H1 (cell line): ENCODE measurements at regions not wholly inside any gene's neighbourhood (a gene's known extent, or its start where the extent isn't known, plus 50 kb on each side); places are given as distances from the start of the nearest gene placed in this dataset.

Experiments
- ASH2L ChIP-seq: fragments of 200-600, 300-600 bp; sonication (generic); IDR thresholded peaks from one replicate; pipeline ENCODE4 v1.7.1; 2017; ENCODE audit warnings: low read length
- CHD2 ChIP-seq: IDR thresholded peaks from 2 replicates; pipeline ENCODE4 v1.6.1; 2012; ENCODE audit warnings: low read length, improper control_type of control experiment
- RXRA ChIP-seq: IDR thresholded peaks from 2 replicates; pipeline ENCODE4 v1.6.1; 2011; ENCODE audit warnings: low read depth, mild to moderate bottlenecking, low read length, moderate library complexity; ENCODE audit not compliant: insufficient read depth
- SIN3A ChIP-seq, 2 experiments: IDR thresholded peaks in 1 of 2; conservative IDR thresholded peaks in 1 of 2; 2 replicates each; pipeline ENCODE4 v1.6.1; 2011 to 2012; ENCODE audit warnings: low read length in 2 of 2, improper control_type of control experiment in 1 of 2, low read depth in 1 of 2, mild to moderate bottlenecking in 1 of 2
- SIX5 ChIP-seq: IDR thresholded peaks from 2 replicates; pipeline ENCODE4 v1.6.1; 2011; ENCODE audit warnings: mild to moderate bottlenecking, low read depth, low read length
- SRF ChIP-seq: IDR thresholded peaks from 2 replicates; pipeline ENCODE4 v1.6.1; 2011; ENCODE audit warnings: mild to moderate bottlenecking, low read depth, low read length, moderate library complexity
- SUZ12 ChIP-seq: fragments of 200-600 bp; sonication (generic); IDR thresholded peaks from 2 replicates; pipeline ENCODE4 v1.6.1; 2012; ENCODE audit warnings: mild to moderate bottlenecking, inconsistent platforms, low read length, moderate library complexity, mixed read lengths
- TAF1 ChIP-seq: IDR thresholded peaks from 2 replicates; pipeline ENCODE4 v1.6.1; 2011; ENCODE audit warnings: mild to moderate bottlenecking, low read depth, low read length
- TCF12 ChIP-seq: IDR thresholded peaks from 2 replicates; pipeline ENCODE4 v1.6.1; 2011; ENCODE audit warnings: low read depth, mild to moderate bottlenecking, low read length
- TF ChIP-seq, protein P1 (sequence below): fragments of 300-600 bp; sonication (generic); IDR thresholded peaks from 2 replicates; pipeline ENCODE4 v1.7.1; 2012; ENCODE audit warnings: low read length, moderate library complexity, mild to moderate bottlenecking, inconsistent platforms; ENCODE audit not compliant: insufficient replicate concordance
- TF ChIP-seq, protein P2 (sequence below): IDR thresholded peaks from 2 replicates; pipeline ENCODE4 v1.6.1; 2012; ENCODE audit warnings: low read length, inconsistent platforms

GRCh38 chr4:98803251-98803650 lies 125.7 kb downstream of the EIF4E start (continued):
- TF ChIP-seq, protein P1, sequence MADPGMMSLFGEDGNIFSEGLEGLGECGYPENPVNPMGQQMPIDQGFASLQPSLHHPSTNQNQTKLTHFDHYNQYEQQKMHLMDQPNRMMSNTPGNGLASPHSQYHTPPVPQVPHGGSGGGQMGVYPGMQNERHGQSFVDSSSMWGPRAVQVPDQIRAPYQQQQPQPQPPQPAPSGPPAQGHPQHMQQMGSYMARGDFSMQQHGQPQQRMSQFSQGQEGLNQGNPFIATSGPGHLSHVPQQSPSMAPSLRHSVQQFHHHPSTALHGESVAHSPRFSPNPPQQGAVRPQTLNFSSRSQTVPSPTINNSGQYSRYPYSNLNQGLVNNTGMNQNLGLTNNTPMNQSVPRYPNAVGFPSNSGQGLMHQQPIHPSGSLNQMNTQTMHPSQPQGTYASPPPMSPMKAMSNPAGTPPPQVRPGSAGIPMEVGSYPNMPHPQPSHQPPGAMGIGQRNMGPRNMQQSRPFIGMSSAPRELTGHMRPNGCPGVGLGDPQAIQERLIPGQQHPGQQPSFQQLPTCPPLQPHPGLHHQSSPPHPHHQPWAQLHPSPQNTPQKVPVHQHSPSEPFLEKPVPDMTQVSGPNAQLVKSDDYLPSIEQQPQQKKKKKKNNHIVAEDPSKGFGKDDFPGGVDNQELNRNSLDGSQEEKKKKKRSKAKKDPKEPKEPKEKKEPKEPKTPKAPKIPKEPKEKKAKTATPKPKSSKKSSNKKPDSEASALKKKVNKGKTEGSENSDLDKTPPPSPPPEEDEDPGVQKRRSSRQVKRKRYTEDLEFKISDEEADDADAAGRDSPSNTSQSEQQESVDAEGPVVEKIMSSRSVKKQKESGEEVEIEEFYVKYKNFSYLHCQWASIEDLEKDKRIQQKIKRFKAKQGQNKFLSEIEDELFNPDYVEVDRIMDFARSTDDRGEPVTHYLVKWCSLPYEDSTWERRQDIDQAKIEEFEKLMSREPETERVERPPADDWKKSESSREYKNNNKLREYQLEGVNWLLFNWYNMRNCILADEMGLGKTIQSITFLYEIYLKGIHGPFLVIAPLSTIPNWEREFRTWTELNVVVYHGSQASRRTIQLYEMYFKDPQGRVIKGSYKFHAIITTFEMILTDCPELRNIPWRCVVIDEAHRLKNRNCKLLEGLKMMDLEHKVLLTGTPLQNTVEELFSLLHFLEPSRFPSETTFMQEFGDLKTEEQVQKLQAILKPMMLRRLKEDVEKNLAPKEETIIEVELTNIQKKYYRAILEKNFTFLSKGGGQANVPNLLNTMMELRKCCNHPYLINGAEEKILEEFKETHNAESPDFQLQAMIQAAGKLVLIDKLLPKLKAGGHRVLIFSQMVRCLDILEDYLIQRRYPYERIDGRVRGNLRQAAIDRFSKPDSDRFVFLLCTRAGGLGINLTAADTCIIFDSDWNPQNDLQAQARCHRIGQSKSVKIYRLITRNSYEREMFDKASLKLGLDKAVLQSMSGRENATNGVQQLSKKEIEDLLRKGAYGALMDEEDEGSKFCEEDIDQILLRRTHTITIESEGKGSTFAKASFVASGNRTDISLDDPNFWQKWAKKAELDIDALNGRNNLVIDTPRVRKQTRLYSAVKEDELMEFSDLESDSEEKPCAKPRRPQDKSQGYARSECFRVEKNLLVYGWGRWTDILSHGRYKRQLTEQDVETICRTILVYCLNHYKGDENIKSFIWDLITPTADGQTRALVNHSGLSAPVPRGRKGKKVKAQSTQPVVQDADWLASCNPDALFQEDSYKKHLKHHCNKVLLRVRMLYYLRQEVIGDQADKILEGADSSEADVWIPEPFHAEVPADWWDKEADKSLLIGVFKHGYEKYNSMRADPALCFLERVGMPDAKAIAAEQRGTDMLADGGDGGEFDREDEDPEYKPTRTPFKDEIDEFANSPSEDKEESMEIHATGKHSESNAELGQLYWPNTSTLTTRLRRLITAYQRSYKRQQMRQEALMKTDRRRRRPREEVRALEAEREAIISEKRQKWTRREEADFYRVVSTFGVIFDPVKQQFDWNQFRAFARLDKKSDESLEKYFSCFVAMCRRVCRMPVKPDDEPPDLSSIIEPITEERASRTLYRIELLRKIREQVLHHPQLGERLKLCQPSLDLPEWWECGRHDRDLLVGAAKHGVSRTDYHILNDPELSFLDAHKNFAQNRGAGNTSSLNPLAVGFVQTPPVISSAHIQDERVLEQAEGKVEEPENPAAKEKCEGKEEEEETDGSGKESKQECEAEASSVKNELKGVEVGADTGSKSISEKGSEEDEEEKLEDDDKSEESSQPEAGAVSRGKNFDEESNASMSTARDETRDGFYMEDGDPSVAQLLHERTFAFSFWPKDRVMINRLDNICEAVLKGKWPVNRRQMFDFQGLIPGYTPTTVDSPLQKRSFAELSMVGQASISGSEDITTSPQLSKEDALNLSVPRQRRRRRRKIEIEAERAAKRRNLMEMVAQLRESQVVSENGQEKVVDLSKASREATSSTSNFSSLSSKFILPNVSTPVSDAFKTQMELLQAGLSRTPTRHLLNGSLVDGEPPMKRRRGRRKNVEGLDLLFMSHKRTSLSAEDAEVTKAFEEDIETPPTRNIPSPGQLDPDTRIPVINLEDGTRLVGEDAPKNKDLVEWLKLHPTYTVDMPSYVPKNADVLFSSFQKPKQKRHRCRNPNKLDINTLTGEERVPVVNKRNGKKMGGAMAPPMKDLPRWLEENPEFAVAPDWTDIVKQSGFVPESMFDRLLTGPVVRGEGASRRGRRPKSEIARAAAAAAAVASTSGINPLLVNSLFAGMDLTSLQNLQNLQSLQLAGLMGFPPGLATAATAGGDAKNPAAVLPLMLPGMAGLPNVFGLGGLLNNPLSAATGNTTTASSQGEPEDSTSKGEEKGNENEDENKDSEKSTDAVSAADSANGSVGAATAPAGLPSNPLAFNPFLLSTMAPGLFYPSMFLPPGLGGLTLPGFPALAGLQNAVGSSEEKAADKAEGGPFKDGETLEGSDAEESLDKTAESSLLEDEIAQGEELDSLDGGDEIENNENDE = no peak
- no peak for TF ChIP-seq SUZ12
- TF ChIP-seq, protein P2, sequence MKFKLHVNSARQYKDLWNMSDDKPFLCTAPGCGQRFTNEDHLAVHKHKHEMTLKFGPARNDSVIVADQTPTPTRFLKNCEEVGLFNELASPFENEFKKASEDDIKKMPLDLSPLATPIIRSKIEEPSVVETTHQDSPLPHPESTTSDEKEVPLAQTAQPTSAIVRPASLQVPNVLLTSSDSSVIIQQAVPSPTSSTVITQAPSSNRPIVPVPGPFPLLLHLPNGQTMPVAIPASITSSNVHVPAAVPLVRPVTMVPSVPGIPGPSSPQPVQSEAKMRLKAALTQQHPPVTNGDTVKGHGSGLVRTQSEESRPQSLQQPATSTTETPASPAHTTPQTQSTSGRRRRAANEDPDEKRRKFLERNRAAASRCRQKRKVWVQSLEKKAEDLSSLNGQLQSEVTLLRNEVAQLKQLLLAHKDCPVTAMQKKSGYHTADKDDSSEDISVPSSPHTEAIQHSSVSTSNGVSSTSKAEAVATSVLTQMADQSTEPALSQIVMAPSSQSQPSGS = no peak
- TF ChIP-seq SIX5 = no peak
- no peak for TF ChIP-seq SIN3A (conservative IDR thresholded peaks at IDR 0.05 in 1 of 2, IDR thresholded peaks at IDR 0.05 in 1 of 2; ENCODE audit: low read depth in 1 of 2, low read length in 2 of 2)
- no peak for TF ChIP-seq SRF
- no peak for TF ChIP-seq RXRA
- TF ChIP-seq ASH2L = no peak
- no peak for TF ChIP-seq CHD2
- no peak for TF ChIP-seq TAF1
- TF ChIP-seq TCF12 = no peak
